OCI-LY1 (cell line): ENCODE measurements at regions not wholly inside any gene's neighbourhood (a gene's known extent, or its start where the extent isn't known, plus 50 kb on each side); places are given as distances from the start of the nearest gene placed in this dataset.

ENCODE experiments used
- H2AFZ ChIP-seq: fragments of 200-600 bp; sonication (generic), shearing (Covaris generic); 2 replicates; pipeline ENCODE4 v1.6.0; 2014; ENCODE audit warnings: antibody characterized with exemption, mild to moderate bottlenecking, low read length
- H3F3A ChIP-seq: fragments of 200-600 bp; sonication (generic), shearing (Covaris generic); 2 replicates; pipeline ENCODE4 v1.6.0; 2014; ENCODE audit warnings: mild to moderate bottlenecking, antibody characterized with exemption, low read length, moderate library complexity; ENCODE audit not compliant: insufficient read depth
- H3K27ac ChIP-seq: fragments of 200-600 bp; sonication (generic); 2 replicates; pipeline ENCODE4 v1.5.1; 2014; ENCODE audit warnings: low read length, mixed run types, mild to moderate bottlenecking, low read depth; ENCODE audit not compliant: poor library complexity, severe bottlenecking
- H3K27me3 ChIP-seq: fragments of 200-600 bp; sonication (generic); 2 replicates; pipeline ENCODE4 v1.6.0; 2014; ENCODE audit warnings: antibody characterized with exemption, mild to moderate bottlenecking, low read length, moderate library complexity; ENCODE audit not compliant: insufficient read depth
- H3K36me3 ChIP-seq: fragments of 200-600 bp; sonication (generic); 2 replicates; pipeline ENCODE4 v1.6.1; 2014; ENCODE audit warnings: mild to moderate bottlenecking, antibody characterized with exemption, low read length, moderate library complexity, mixed read lengths; ENCODE audit not compliant: insufficient read depth
- H3K4me1 ChIP-seq: fragments of 200-600 bp; sonication (generic); 2 replicates; pipeline ENCODE4 v1.5.1; 2014; ENCODE audit warnings: mild to moderate bottlenecking, low read length, moderate library complexity; ENCODE audit not compliant: insufficient read depth, severe bottlenecking
- H3K4me2 ChIP-seq: fragments of 200-600 bp; sonication (generic), shearing (Covaris generic); 2 replicates; pipeline ENCODE4 v1.6.1; 2014; ENCODE audit warnings: low read length
- H3K4me3 ChIP-seq: fragments of 200-600 bp; sonication (generic); 2 replicates; pipeline ENCODE4 v1.5.1; 2014; ENCODE audit warnings: low read length, low read depth, mild to moderate bottlenecking, mixed read lengths; ENCODE audit not compliant: poor library complexity, severe bottlenecking
- H3K79me2 ChIP-seq: fragments of 200-600 bp; shearing (Covaris generic); 2 replicates; pipeline ENCODE4 v1.6.1; 2016; ENCODE audit warnings: mixed run types, low read length, mixed read lengths; ENCODE audit not compliant: insufficient read depth
- H3K9ac ChIP-seq: fragments of 200-600 bp; sonication (generic), shearing (Covaris generic); 2 replicates; pipeline ENCODE4 v1.6.1; 2014; ENCODE audit warnings: mild to moderate bottlenecking, low read length, mixed read lengths
- H3K9me2 ChIP-seq: fragments of 200-600 bp; sonication (generic), shearing (Covaris generic); 2 replicates; pipeline ENCODE4 v1.6.1; 2014; ENCODE audit warnings: low read depth, mild to moderate bottlenecking, low read length, mixed read lengths
- H3K9me3 ChIP-seq: fragments of 200-600 bp; shearing (Covaris generic); 2 replicates; pipeline ENCODE4 v1.6.1; 2014; ENCODE audit warnings: low read length, mixed read lengths
- H4K20me1 ChIP-seq: fragments of 200-600 bp; sonication (generic), shearing (Covaris generic); 2 replicates; pipeline ENCODE4 v1.6.0; 2016; ENCODE audit warnings: mild to moderate bottlenecking, low read length; ENCODE audit not compliant: insufficient read depth
- CTCF ChIP-seq: fragments of 200-600 bp; sonication (generic), shearing (Covaris generic); IDR thresholded peaks from 2 replicates; pipeline ENCODE4 v1.5.1; 2017; ENCODE audit warnings: mild to moderate bottlenecking, antibody characterized with exemption, low read length, moderate library complexity, mixed read lengths
- EZH2 ChIP-seq: fragments of 200-600 bp; sonication (generic), shearing (Covaris generic); IDR thresholded peaks from 2 replicates; pipeline ENCODE4 v1.8.0; 2017; ENCODE audit warnings: borderline replicate concordance, mixed run types, mild to moderate bottlenecking, antibody characterized with exemption, low read length, moderate library complexity, mixed read lengths

- no peaks in the 10 kb centered on the region for H3K9me2 ChIP-seq
- no peak overlapping the region for H3K9ac ChIP-seq
- no peaks in the 10 kb centered on the region for H3F3A ChIP-seq
- no peaks in the 10 kb centered on the region for H3K79me2 ChIP-seq
- H3K36me3 ChIP-seq: no peaks in the 10 kb centered on the region
- H3K4me3 ChIP-seq: no peak overlapping the region
- H4K20me1 ChIP-seq: no peaks in the 10 kb centered on the region
- no peaks in the 10 kb centered on the region for H3K4me1 ChIP-seq
- H3K9me3 ChIP-seq: no peaks in the 10 kb centered on the region
- 0 out of 2 replicates have a peak, but pooled peaks cover 3% of the 10 kb centered on the region for H3K27me3 ChIP-seq
- TF ChIP-seq EZH2: no peak
- TF ChIP-seq CTCF: no peak
- H3K4me2 ChIP-seq: no peak overlapping the region
- H3K27ac ChIP-seq: no peak overlapping the region
- no peak overlapping the region for H2AFZ ChIP-seq
These were observed 179.6 kb upstream of the PITX1 start for GRCh38 chr5:135213466-135214239.

GRCh38 chr5:135213027-135213386 is 179.0 kb upstream of the PITX1 start:
- H3K9ac ChIP-seq: no peak overlapping the region
- H3K9me2 ChIP-seq: no peaks in the 10 kb centered on the region
- H4K20me1 ChIP-seq: no peaks in the 10 kb centered on the region
- no peak overlapping the region for H3K27ac ChIP-seq
- H3K4me3 ChIP-seq: no peak overlapping the region
- no peaks in the 10 kb centered on the region for H3K9me3 ChIP-seq
- H3K27me3 ChIP-seq: 0 out of 2 replicates have a peak, but pooled peaks cover 3% of the 10 kb centered on the region
- H3K4me1 ChIP-seq: no peaks in the 10 kb centered on the region
- H3K36me3 ChIP-seq: no peaks in the 10 kb centered on the region
- H2AFZ ChIP-seq: no peak overlapping the region
- H3K79me2 ChIP-seq: no peaks in the 10 kb centered on the region
- no peaks in the 10 kb centered on the region for H3F3A ChIP-seq
- no peak overlapping the region for H3K4me2 ChIP-seq
- TF ChIP-seq EZH2: no peak
- no peak for TF ChIP-seq CTCF

DNA sequence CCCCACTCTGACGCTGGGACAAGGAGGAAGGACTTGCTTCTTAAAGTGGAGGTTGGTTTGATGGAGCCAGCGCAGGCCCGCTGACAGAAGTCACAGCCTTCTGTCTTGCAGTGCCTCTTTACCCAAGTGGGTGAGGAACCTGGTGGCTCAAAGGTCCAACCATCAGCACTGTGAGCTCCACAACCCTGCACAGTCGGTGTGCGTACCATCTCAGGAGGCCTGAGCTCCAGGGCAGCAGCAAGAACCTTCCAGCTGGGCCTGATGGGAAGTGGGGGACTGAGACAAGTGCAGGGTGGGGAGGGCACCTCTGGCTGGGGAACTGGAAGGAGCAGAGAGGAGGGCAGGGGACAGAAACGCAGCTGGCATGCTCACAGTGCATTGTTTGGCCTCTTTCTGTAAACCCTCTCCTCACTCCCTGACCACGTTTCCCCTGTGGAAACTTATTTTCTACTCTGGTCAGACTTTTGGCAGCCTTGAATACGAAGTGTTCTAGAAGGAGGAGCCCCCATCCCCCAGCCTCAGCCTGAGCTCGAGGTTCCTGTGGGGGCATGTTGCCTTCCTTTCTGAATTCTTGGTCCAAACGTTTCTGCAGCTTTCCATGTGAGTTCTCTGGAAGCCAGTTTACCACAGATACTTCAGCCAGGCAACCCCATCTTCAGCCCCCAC is 178.5 kb upstream of the PITX1 start:
- Histone ChIP-seq H3K9me2 (no peaks in the 10 kb centered on the region), H3K4me2 (no peak overlapping the region), H3K9ac (no peak overlapping the region), H3K4me3 (no peak overlapping the region), H3K79me2 (no peaks in the 10 kb centered on the region), H3K27me3 (0 out of 2 replicates have a peak, but pooled peaks cover 3% of the 10 kb centered on the region), H2AFZ (no peak overlapping the region), H3F3A (no peaks in the 10 kb centered on the region), H3K9me3 (no peaks in the 10 kb centered on the region), H4K20me1 (no peaks in the 10 kb centered on the region), H3K36me3 (no peaks in the 10 kb centered on the region), H3K4me1 (no peaks in the 10 kb centered on the region), H3K27ac (no peak overlapping the region)
- TF ChIP-seq CTCF (no peak), EZH2 (no peak)
